Inferior parietal cortex (tissue), 1 donor: ENCODE measurements at regions not wholly inside any gene's neighbourhood (a gene's known extent, or its start where the extent isn't known, plus 50 kb on each side); places are given as distances from the start of the nearest gene placed in this dataset.

Source experiments
- DNase-seq: peaks from one replicate; pipeline ENCODE4 v3.0.0-alpha.2; 2016; ENCODE audit errors: extremely low spot score

- DNase-seq, result no peak
These were observed 137.3 kb upstream of the NKX1-1 start for GRCh38 chr4:1543561-1543960.

GRCh38 chr4:1542516-1543320 is 136.5 kb upstream of the NKX1-1 start:
- DNase-seq, result no peak

DNA sequence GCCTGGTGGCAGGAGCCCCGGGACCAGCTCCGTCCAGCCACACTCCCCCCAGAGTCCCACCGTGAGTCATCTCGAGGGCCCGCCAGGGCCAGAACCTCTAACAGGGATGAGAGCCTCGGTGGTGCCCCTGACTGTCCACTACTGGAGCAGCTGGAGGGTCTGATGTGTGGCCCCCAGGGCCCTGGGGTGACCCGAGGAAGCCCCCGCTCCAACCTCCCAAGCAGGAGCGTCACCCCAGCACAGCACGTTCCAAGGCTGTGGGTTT is 135.9 kb upstream of the NKX1-1 start:
- no peak for DNase-seq

DNA sequence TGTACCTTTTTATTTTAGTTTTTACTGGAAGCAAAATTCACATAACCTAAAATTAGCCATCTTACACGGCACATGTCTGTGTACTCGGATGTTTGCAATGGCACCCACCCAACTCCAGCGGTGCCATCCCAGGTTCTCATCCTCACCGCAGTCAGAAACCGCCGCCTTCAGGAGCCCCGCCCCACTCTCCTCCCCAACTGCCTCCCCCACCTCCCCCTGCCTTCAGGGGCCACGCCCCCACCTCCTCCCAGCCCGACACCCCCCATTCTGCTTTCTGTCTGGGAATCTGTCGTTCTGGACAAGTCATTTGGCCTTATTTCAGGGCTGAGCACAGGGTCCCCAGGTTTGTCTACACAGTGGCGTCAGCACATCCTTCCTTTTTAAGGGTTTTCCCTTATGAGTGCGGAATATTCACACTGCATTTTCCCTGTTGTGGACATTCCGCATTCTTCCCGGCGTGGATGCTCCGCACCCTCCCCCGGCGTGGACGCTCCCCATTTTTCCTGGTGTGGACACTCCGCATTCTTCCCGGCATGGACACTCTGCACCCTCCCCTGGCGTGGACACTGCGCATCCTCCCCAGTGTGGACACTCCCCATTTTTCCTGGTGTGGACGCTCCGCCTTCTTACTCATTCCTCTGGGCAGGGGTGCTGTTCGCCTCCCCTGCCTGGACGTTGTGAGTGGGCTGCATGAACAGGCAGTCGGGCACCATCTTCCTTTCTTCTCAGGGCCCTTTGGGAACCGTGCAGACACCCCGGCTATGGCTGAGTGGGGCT is 135.4 kb upstream of the NKX1-1 start:
- DNase-seq, result no peak

GRCh38 chr4:1540601-1541375 is 134.5 kb upstream of the NKX1-1 start:
- no peak for DNase-seq

GRCh38 chr4:1539859-1540600 is 133.8 kb upstream of the NKX1-1 start:
- DNase-seq, result no peak

DNA sequence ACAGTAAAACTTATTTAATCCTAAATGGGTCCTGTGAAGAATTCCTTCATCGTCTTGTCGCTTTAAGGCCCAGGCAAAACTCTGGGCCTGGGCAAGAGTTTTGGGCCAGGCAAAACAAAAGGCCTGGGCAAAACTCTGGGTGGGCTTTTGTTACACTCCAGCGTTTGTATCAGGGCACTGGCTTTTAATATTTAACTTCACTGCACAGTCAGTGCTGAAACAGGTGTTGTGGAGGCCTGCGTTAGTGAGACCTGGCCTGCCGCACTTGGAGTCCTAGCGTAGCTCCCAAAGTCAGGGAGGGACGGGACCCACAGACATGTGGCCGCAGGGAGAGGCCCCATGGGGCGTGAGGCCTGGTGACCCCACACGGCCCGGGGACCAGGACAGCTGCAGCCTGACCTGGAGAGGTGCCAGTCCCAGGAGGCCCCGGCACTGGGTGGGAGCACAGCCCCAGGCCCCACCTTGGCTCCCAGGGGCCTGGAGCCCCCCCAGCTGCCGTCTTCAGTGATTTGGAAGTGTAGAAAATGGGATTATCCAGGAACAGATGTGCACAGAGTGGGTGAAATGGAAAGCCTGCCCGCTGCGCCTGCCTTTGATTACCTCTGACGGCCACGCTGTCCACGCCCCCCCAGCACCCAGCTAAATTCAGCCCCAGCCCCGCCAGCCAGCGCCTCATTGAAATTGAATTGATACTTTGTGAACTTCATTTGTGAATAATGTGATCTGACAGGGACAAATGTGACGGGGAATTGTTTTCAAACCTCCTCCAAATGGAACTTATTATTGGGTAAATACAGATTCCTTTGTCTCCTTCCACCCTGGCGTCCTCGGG is 132.9 kb upstream of the NKX1-1 start:
- DNase-seq, result no peak

- no peak for DNase-seq
These were observed 131.8 kb upstream of the NKX1-1 start for GRCh38 chr4:1538096-1538410.

DNA sequence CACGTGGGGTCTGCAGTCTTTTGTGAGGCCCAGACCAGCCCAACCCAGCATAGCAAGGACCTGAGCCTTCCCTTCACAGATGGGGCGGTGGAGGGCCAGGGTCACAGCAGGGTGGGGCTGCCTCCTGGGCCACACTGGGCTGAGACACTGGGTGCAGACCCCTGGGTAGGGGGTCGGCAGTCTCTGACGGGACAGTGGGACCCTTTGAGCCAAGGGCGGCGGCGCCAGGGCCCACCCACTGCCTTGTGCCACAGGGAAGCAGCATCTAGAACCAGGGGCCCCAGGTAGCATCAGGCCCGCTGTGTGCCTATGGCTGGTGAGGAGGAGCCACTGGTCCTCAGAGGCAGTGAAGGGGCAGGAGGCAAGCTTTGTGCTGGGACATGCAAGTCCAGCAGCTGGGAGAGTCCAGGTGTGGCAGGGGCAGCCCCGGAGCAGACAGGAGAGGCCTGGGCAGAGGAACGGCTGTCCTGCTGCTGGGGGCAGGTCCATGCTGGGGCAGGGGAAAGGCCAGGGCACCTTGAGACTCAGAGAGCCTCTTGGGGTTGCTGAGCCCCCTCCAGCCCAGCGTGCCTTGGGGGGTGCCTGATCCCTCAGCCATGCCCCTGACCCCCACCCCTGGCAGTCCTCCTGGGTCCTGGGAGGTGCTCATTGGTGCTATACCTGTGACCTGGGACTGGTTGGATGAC is 131.3 kb upstream of the NKX1-1 start:
- DNase-seq, result no peak

DNA sequence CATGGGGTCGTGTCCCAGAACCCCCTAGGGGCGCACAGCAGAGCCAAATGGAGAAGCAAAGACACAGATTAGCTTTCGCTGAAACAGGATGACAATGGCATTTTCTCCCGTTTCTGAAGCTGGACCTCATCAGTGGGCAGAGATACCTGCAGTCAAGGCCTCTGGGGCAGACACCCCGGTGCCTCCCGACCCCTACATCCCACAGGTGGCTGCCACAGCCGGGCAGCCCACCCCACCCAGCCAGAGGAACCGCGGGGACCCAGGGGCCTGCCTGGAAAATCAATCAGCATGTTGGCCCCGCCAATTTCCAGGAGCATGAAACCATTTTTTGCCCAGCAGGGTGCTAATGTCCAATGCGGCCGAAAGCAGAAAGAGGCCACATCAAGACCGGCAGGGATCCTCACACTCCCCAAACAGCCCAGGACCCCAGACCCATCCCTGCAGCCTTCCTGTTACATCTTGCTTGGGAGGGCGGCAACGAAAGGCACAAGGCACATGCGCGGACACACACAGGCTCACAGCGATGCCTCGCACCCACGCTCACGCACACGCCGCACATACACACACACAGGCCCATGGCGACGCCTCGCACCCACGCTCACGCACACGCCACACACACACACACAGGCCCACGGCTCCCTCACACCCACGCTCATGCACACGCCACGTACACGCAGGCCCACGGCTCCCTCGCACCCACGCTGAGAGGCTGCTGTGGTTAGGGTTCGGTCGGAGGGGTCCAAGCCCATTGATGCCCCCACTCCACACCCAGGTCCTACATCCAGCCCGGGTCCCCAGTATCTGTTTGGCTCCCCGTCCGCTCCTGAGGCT is 130.6 kb upstream of the NKX1-1 start:
- no peak for DNase-seq

DNA sequence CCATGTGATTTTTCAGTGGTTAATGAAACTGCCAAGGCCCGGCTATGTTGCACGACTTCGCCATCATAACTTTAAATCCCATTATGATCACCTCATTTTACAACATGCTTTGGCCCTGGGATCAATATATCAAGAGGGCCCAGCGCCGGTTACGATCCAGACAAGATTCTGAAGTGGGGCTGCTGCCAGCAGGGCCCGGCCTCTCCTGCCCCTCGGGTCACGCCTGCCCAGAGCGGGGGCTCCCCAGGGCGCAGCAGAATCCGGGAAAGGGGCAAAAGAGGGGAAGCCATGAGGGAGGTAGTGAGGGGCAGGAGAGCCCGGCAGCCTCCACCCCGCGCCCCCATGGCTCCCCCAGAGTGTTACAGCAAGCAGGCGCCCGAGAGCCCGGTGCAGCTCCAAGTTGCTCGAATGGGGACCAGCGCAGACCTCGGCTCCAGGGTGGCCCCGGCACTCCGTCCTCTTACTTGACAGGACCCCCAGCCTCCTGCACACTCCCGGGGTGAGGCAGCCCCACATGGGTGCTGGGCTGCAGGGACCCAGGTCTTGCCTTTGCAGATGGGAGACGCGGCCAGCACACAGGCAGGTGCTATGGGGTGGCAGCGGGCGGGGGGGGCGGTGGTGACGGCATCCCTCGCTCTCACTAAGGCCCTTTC is 129.8 kb upstream of the NKX1-1 start:
- DNase-seq, result no peak

- no peak for DNase-seq
These were observed 128.8 kb upstream of the NKX1-1 start for GRCh38 chr4:1534876-1535526.

DNA sequence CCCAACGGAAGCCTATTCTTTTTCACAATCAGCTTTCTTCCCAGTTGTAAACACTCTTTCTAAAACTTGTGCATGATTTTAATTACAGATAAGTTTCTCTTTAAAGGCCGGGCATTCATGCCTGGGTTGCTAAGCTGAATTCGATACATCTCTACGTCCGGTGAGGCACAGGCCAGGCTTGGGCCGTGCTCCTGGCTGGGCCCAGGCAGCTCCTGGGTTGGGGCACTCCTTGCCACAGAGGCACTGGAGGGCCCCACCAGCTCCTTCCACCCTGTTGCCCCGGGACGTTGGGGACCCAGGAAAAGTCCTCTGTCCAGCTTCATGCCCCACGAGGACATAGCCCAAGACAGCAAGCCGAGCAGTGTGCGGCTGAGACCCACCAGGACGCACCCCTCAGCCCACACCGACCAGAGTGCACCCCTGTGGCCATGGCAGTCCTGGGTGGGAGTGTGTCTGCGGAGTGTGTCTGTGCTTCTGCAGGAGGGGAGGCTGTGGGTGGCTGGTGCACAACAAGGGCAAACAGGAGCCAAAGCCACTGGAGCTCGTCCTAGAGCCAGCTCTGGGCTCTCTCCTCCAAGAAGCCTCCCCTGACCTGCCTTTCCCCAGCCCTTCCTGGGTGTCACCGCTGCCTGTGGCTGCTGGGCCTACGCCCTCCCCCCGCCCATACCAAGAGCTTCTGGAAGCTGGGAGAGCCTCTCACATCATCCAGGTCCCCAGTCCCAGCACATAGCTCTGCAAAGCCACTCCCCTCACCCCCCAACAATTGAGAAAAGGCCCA is 128.0 kb upstream of the NKX1-1 start:
- DNase-seq, result no peak

DNA sequence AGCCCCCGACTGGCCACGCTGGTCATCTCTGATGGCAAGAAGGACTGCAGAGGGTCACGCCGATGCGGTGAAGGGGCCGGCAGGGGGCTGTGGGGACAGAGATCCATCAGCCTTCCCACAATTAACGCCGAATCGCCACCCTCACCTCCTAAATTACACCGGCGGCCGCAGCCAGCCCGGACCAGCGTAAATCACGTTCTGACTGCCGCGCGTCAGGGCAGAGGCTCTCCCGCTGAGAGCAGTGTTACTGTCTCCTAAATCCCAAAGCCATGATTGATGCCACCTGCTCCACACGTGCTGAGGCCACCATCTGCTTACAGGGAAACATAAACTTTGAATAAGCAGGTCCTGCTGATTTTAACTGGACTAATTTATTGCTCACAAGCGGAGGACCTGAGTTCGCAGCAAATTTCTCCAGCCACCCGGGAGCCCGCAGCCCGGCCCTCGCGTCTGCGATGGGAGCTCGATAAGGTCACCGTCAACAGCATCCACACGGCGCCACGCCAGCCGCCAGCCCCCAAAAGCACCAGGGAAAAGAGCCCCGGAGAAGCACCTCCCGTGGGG is 127.3 kb upstream of the NKX1-1 start:
- DNase-seq, result no peak

- no peak for DNase-seq
These were observed 126.5 kb upstream of the NKX1-1 start for GRCh38 chr4:1532549-1533395.

- DNase-seq, result no peak
These were observed 125.7 kb upstream of the NKX1-1 start for GRCh38 chr4:1531683-1532548.
